ENCODE measurements at regions not wholly inside any gene's neighbourhood (a gene's known extent, or its start where the extent isn't known, plus 50 kb on each side); places are given as distances from the start of the nearest gene placed in this dataset.

GRCh38 chr21:29450058-29450457 lies 151.3 kb downstream of the BACH1 start:
- no peak overlapping the region for H3K9ac ChIP-seq (ENCODE audit: low read depth, low read length)
- no peak overlapping the region for H2BK120ac ChIP-seq (ENCODE audit: low read depth, low read length)
- DNase-seq, result no peak
- no peak overlapping the region for H4K8ac ChIP-seq (ENCODE audit: low read depth in 2 of 2, low read length in 2 of 2)
- no peak overlapping the region for H2BK15ac ChIP-seq (ENCODE audit: low read depth, low read length)
- H4K91ac ChIP-seq (ENCODE audit: insufficient read depth, low read depth, low read length), result no peak overlapping the region
- H3K4me2 ChIP-seq (ENCODE audit: low read depth, low read length), result no peak overlapping the region
- H3K79me1 ChIP-seq (ENCODE audit: low read depth in 1 of 2, low read length in 2 of 2), result peaks cover 3% of the 10 kb centered on the region in 2 experiments; a peak in 2 of 4 replicates
- dilution Hi-C loops (cut with HindIII; ENCODE audit: low sequenced_read_pairs, unreplicated experiment) (no loop called here), intact Hi-C loops (cut with micrococcal nuclease) (no loop called here), in situ Hi-C loops (cut with MboI; ENCODE audit: low sequenced_read_pairs) (no loop called here)
- H3K9me1 ChIP-seq (ENCODE audit: insufficient read depth, low read length), result 0 out of 2 replicates have a peak, but pooled peaks cover 3% of the 10 kb centered on the region
- no peak overlapping the region for H3K4me3 ChIP-seq (ENCODE audit: insufficient read depth, low read depth, low read length)
- H4K20me1 ChIP-seq (ENCODE audit: insufficient read depth, low read length), result no peaks in the 10 kb centered on the region
- H3K9me3 ChIP-seq (ENCODE audit: control insufficient read depth, insufficient read depth, low read length), result peaks cover 3% of the 10 kb centered on the region; the same call in 1 of the 2 replicates
- TF ChIP-seq CEBPB (IDR thresholded peaks at IDR 0.05; ENCODE audit: low read depth, low read length) (no peak), CTCF (conservative IDR thresholded peaks at IDR 0.05; ENCODE audit: low read depth, low read length) (no peak), RCOR1 (IDR thresholded peaks at IDR 0.05; ENCODE audit: insufficient replicate concordance, low read length) (no peak), NFE2L2 (IDR thresholded peaks at IDR 0.05; ENCODE audit: low read depth, low read length) (no peak), USF2 (IDR thresholded peaks at IDR 0.05; ENCODE audit: low read depth, low read length) (no peak), ELK1 (IDR thresholded peaks at IDR 0.05; ENCODE audit: borderline replicate concordance, low read depth, low read length) (no peak), BHLHE40 (IDR thresholded peaks at IDR 0.05; ENCODE audit: low read depth, low read length) (no peak), MAFK (IDR thresholded peaks at IDR 0.05; ENCODE audit: low read depth, low read length) (no peak), FOS (IDR thresholded peaks at IDR 0.05; ENCODE audit: low read depth, low read length) (no peak), MXI1 (IDR thresholded peaks at IDR 0.05; ENCODE audit: borderline replicate concordance, low read depth, low read length) (no peak), RFX5 (IDR thresholded peaks at IDR 0.05; ENCODE audit: low read depth, low read length) (no peak), MAZ (IDR thresholded peaks at IDR 0.05; ENCODE audit: borderline replicate concordance, low read depth, low read length) (no peak), CHD1 (IDR thresholded peaks at IDR 0.05; ENCODE audit: low read depth, low read length) (no peak)
- no peak overlapping the region for H3K56ac ChIP-seq (ENCODE audit: extremely low read depth, insufficient read depth, low read length)
- BruUV-seq (replicated peaks), result no TSS peak
- no peaks in the 10 kb centered on the region for H3K36me3 ChIP-seq (ENCODE audit: control insufficient read depth, insufficient read depth, low read length)
- H3K4ac ChIP-seq (ENCODE audit: low read depth, low read length), result no peak overlapping the region
- no peak overlapping the region for H3K18ac ChIP-seq (ENCODE audit: low read depth, low read length)
- H2BK5ac ChIP-seq (ENCODE audit: low read depth, low read length, poor library complexity, severe bottlenecking), result no peak overlapping the region
- ChIA-PET CTCF (no interaction called here), POLR2A (ENCODE audit: unreplicated experiment) (interaction anchor here (0.6 kb wide), 1 partner anchor 351 kb away, joined by 7 read pairs; no protein-coding TSS in a partner anchor)
- no CpG with 5 or more reads among the region's 6 CpGs for WGBS, 2 experiments (ENCODE audit: extremely low coverage in 2 of 2, insufficient read length in 1 of 2)
- no peak overlapping the region for H3K23ac ChIP-seq (ENCODE audit: low read depth, low read length)
- H2AFZ ChIP-seq (replicated peaks; ENCODE audit: low read length, poor library complexity), result no peak overlapping the region
- H2BK20ac ChIP-seq (ENCODE audit: low read depth, low read length), result no peak overlapping the region
- no peaks in the 10 kb centered on the region for H3K27me3 ChIP-seq (ENCODE audit: control insufficient read depth, insufficient read depth, low read length)
- no peak overlapping the region for H4K5ac ChIP-seq (ENCODE audit: low read depth, low read length)
- ATAC-seq (ENCODE audit: low read depth), result no peak
- no peaks in the 10 kb centered on the region for H3K4me1 ChIP-seq (ENCODE audit: control insufficient read depth, insufficient read depth, low read length)
- no peak overlapping the region for H3K14ac ChIP-seq (replicated peaks; ENCODE audit: low read depth, low read length)
- no peak overlapping the region for H3K27ac ChIP-seq (ENCODE audit: insufficient read depth, low read length)
- H2AK5ac ChIP-seq (ENCODE audit: low read depth, low read length), result no peak overlapping the region
- no peak overlapping the region for H2AK9ac ChIP-seq (replicated peaks; ENCODE audit: low read depth, low read length, poor library complexity)
